SK-N-SH treated with all-trans-retinoic acid at 6 μM for 48 hours (cell line): ENCODE measurements at regions not wholly inside any gene's neighbourhood (a gene's known extent, or its start where the extent isn't known, plus 50 kb on each side); places are given as distances from the start of the nearest gene placed in this dataset.

ENCODE experiments used
- ATAC-seq: fragments of 200-7000 bp; cut with Tn5 transposase; 3 replicates; pipeline ENCODE4 v1.9.1; 2020; ENCODE audit warnings: mild to moderate bottlenecking, moderate library complexity
- ARNTL ChIP-seq: fragments of 450-650 bp; formaldehyde crosslinking; IDR thresholded peaks from 2 replicates; pipeline ENCODE4 v1.5.0; 2020; ENCODE audit warnings: low read depth, mild to moderate bottlenecking, moderate library complexity, borderline replicate concordance
- BACH2 ChIP-seq: fragments of 250-450 bp; sonication (Bioruptor Pico); IDR thresholded peaks from 2 replicates; pipeline ENCODE4 v1.9.0; 2021; ENCODE audit warnings: mild to moderate bottlenecking, borderline replicate concordance
- CSDC2 ChIP-seq: fragments of 250-450 bp; sonication (Bioruptor Pico); IDR thresholded peaks from 2 replicates; pipeline ENCODE4 v1.5.0; 2020; ENCODE audit warnings: mild to moderate bottlenecking, moderate library complexity
- GLIS3 ChIP-seq: fragments of 250-450 bp; sonication (Bioruptor Pico); IDR thresholded peaks from 2 replicates; pipeline ENCODE4 v1.5.0; 2020; ENCODE audit warnings: mild to moderate bottlenecking, moderate library complexity
- ISL1 ChIP-seq: fragments of 250-450 bp; sonication (Bioruptor Pico); IDR thresholded peaks from 2 replicates; pipeline ENCODE4 v2.1.2; 2022; ENCODE audit warnings: mild to moderate bottlenecking, moderate library complexity
- POU6F1 ChIP-seq: fragments of 250-450 bp; sonication (Bioruptor Pico); IDR thresholded peaks from 2 replicates; pipeline ENCODE4 v1.8.0; 2021; ENCODE audit warnings: low read depth, mild to moderate bottlenecking, moderate library complexity, borderline replicate concordance
- RARB ChIP-seq: fragments of 250-450 bp; sonication (Bioruptor Pico); IDR thresholded peaks from 2 replicates; pipeline ENCODE4 v1.8.0; 2021; ENCODE audit warnings: mild to moderate bottlenecking, moderate library complexity
- SNAI2 ChIP-seq: fragments of 250-450 bp; sonication (Bioruptor Pico); IDR thresholded peaks from 2 replicates; pipeline ENCODE4 v1.5.0; 2020; ENCODE audit warnings: mild to moderate bottlenecking, moderate library complexity
- TCF4 ChIP-seq: fragments of 250-450 bp; sonication (Bioruptor Pico); IDR thresholded peaks from 2 replicates; pipeline ENCODE4 v1.8.0; 2021; ENCODE audit warnings: mild to moderate bottlenecking, moderate library complexity, borderline replicate concordance
- TOX ChIP-seq: fragments of 250-450 bp; sonication (Bioruptor Pico); IDR thresholded peaks from 2 replicates; pipeline ENCODE4 v1.8.0; 2021; ENCODE audit warnings: mild to moderate bottlenecking, moderate library complexity, borderline replicate concordance
- ZC3H10 ChIP-seq: fragments of 250-450 bp; sonication (Bioruptor Pico); IDR thresholded peaks from 2 replicates; pipeline ENCODE4 v1.5.1; 2021; ENCODE audit warnings: mild to moderate bottlenecking, moderate library complexity
- ZFP3 ChIP-seq: fragments of 250-450 bp; sonication (Bioruptor Pico); IDR thresholded peaks from 2 replicates; pipeline ENCODE4 v1.5.0; 2020; ENCODE audit warnings: mild to moderate bottlenecking, moderate library complexity
- ZNF565 ChIP-seq: fragments of 450-650 bp; formaldehyde crosslinking; conservative IDR thresholded peaks from 2 replicates; pipeline ENCODE4 v1.5.0; 2020; ENCODE audit warnings: low read depth, mild to moderate bottlenecking, moderate library complexity
- ZNF70 ChIP-seq: fragments of 450-650 bp; formaldehyde crosslinking; IDR thresholded peaks from 2 replicates; pipeline ENCODE4 v1.5.0; 2020; ENCODE audit warnings: mild to moderate bottlenecking, moderate library complexity
- ZNF8 ChIP-seq: fragments of 450-650 bp; formaldehyde crosslinking; IDR thresholded peaks from 2 replicates; pipeline ENCODE4 v1.5.0; 2020; ENCODE audit warnings: mild to moderate bottlenecking, moderate library complexity
- TF ChIP-seq, protein P1 (sequence below): fragments of 250-450 bp; sonication (Bioruptor Pico); IDR thresholded peaks from 2 replicates; pipeline ENCODE4 v1.5.1; 2021; ENCODE audit warnings: mild to moderate bottlenecking, moderate library complexity
- TF ChIP-seq, protein P2 (sequence below): fragments of 250-450 bp; sonication (Bioruptor Pico); IDR thresholded peaks from 2 replicates; pipeline ENCODE4 v1.5.0; 2020; ENCODE audit warnings: mild to moderate bottlenecking, moderate library complexity
- TF ChIP-seq, protein P3 (sequence below): fragments of 250-450 bp; sonication (Bioruptor Pico); IDR thresholded peaks from 2 replicates; pipeline ENCODE4 v1.8.0; 2020; ENCODE audit warnings: mild to moderate bottlenecking, moderate library complexity, borderline replicate concordance
- TF ChIP-seq, protein P4 (sequence below): fragments of 250-450 bp; sonication (Bioruptor Pico); IDR thresholded peaks from 2 replicates; pipeline ENCODE4 v1.5.1; 2020; ENCODE audit warnings: low read depth, mild to moderate bottlenecking, moderate library complexity

DNA sequence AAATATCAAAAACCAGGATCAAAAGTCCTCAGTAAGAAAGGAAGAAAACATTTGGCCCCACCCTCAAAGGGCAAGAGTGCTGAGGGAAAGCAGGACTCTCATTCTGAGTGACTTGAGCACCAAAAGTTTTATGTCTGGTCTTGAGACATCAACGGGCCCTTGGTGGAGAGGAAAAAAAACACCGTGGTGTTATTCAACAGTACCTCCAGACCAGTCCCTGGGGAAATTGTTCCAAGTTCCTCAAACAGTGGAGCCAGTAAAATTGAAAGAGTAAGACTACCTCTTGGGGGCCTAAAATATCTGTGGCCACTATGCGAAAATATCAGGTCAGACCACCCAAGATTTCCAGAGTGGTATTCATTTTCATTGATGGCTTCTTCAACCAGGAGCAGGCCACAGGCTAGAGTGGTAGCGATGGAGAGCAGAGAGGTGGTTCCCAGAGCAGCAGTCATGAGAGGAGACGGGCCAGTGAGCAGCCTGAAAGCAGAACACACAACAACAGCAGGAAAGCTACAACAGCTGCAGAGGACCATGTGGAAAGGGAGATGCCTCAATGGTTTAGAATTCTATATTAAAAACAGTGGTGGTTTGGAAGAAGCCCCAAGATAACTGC lies 63.7 kb upstream of the RPL34 start:
- no peak for ATAC-seq
- TF ChIP-seq ZNF565 (CRISPR knock-in tag) (no peak), TCF4 (CRISPR knock-in tag) (no peak), ZFP3 (CRISPR knock-in tag) (no peak), TOX (CRISPR knock-in tag) (no peak), ZNF70 (CRISPR knock-in tag) (no peak), ISL1 (CRISPR knock-in tag) (no peak), ZC3H10 (no peak), ARNTL (CRISPR knock-in tag) (no peak), CSDC2 (CRISPR knock-in tag) (no peak), BACH2 (CRISPR knock-in tag) (no peak), POU6F1 (CRISPR knock-in tag) (no peak), GLIS3 (no peak), SNAI2 (CRISPR knock-in tag) (no peak), RARB (no peak)
- TF ChIP-seq, protein P1, sequence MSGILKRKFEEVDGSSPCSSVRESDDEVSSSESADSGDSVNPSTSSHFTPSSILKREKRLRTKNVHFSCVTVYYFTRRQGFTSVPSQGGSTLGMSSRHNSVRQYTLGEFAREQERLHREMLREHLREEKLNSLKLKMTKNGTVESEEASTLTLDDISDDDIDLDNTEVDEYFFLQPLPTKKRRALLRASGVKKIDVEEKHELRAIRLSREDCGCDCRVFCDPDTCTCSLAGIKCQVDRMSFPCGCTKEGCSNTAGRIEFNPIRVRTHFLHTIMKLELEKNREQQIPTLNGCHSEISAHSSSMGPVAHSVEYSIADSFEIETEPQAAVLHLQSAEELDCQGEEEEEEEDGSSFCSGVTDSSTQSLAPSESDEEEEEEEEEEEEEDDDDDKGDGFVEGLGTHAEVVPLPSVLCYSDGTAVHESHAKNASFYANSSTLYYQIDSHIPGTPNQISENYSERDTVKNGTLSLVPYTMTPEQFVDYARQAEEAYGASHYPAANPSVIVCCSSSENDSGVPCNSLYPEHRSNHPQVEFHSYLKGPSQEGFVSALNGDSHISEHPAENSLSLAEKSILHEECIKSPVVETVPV (CRISPR knock-in tag) = no peak
- TF ChIP-seq, protein P2, sequence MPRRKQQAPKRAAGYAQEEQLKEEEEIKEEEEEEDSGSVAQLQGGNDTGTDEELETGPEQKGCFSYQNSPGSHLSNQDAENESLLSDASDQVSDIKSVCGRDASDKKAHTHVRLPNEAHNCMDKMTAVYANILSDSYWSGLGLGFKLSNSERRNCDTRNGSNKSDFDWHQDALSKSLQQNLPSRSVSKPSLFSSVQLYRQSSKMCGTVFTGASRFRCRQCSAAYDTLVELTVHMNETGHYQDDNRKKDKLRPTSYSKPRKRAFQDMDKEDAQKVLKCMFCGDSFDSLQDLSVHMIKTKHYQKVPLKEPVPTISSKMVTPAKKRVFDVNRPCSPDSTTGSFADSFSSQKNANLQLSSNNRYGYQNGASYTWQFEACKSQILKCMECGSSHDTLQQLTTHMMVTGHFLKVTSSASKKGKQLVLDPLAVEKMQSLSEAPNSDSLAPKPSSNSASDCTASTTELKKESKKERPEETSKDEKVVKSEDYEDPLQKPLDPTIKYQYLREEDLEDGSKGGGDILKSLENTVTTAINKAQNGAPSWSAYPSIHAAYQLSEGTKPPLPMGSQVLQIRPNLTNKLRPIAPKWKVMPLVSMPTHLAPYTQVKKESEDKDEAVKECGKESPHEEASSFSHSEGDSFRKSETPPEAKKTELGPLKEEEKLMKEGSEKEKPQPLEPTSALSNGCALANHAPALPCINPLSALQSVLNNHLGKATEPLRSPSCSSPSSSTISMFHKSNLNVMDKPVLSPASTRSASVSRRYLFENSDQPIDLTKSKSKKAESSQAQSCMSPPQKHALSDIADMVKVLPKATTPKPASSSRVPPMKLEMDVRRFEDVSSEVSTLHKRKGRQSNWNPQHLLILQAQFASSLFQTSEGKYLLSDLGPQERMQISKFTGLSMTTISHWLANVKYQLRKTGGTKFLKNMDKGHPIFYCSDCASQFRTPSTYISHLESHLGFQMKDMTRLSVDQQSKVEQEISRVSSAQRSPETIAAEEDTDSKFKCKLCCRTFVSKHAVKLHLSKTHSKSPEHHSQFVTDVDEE (CRISPR knock-in tag) = no peak
- TF ChIP-seq, protein P3, sequence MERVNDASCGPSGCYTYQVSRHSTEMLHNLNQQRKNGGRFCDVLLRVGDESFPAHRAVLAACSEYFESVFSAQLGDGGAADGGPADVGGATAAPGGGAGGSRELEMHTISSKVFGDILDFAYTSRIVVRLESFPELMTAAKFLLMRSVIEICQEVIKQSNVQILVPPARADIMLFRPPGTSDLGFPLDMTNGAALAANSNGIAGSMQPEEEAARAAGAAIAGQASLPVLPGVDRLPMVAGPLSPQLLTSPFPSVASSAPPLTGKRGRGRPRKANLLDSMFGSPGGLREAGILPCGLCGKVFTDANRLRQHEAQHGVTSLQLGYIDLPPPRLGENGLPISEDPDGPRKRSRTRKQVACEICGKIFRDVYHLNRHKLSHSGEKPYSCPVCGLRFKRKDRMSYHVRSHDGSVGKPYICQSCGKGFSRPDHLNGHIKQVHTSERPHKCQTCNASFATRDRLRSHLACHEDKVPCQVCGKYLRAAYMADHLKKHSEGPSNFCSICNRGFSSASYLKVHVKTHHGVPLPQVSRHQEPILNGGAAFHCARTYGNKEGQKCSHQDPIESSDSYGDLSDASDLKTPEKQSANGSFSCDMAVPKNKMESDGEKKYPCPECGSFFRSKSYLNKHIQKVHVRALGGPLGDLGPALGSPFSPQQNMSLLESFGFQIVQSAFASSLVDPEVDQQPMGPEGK (CRISPR knock-in tag) = no peak
- TF ChIP-seq, protein P4, sequence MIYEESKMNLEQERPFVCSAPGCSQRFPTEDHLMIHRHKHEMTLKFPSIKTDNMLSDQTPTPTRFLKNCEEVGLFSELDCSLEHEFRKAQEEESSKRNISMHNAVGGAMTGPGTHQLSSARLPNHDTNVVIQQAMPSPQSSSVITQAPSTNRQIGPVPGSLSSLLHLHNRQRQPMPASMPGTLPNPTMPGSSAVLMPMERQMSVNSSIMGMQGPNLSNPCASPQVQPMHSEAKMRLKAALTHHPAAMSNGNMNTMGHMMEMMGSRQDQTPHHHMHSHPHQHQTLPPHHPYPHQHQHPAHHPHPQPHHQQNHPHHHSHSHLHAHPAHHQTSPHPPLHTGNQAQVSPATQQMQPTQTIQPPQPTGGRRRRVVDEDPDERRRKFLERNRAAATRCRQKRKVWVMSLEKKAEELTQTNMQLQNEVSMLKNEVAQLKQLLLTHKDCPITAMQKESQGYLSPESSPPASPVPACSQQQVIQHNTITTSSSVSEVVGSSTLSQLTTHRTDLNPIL (CRISPR knock-in tag) = no peak

DNA sequence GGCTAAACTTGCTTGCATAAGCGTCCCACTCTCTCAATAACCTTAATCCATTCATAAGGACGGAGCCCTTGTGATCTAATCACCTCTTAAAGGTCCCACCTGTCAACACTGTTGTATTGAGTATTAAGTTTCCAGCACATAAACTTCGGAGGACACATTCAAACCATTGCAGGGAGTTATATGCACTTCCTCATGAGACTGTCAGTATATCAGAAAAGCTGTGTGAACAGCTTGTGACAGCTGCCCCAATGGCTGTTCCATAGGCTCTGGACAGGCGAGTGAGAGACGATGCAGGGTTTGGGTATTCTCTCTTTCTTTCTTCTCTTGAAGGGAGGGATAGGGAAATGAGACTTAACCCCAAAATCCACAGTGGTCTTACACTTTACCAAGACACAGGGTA lies 64.2 kb upstream of the RPL34 start:
- ATAC-seq = no peak
- TF ChIP-seq ZFP3 (CRISPR knock-in tag) (no peak), POU6F1 (CRISPR knock-in tag) (no peak), ZNF8 (CRISPR knock-in tag) (no peak), ZNF565 (CRISPR knock-in tag) (no peak), GLIS3 (no peak), SNAI2 (CRISPR knock-in tag) (no peak), TCF4 (CRISPR knock-in tag) (no peak), ZNF70 (CRISPR knock-in tag) (no peak)
- TF ChIP-seq, protein P2 (CRISPR knock-in tag) = no peak
